Uterus (tissue), 3 donors: ENCODE measurements at regions not wholly inside any gene's neighbourhood (a gene's known extent, or its start where the extent isn't known, plus 50 kb on each side); places are given as distances from the start of the nearest gene placed in this dataset.

Experiments used
- DNase-seq, 2 donors: peaks; one replicate each; pipeline ENCODE4 v3.0.0-alpha.2; 2019 to 2020
- H3K27ac ChIP-seq, 2 donors: fragments of 200-600 bp; sonication (generic); 1 replicate in 1 of 2; 2 replicates in 1 of 2; pipeline ENCODE4 v1.5.1; 2016 to 2018
- H3K27me3 ChIP-seq, 2 donors: fragments of 200-600 bp; sonication (generic); one replicate each; pipeline ENCODE4 v1.5.1; 2018 to 2019; ENCODE audit warnings: control low read depth in 1 of 2
- H3K36me3 ChIP-seq, 2 donors: fragments of 200-600 bp; sonication (generic); one replicate each; pipeline ENCODE4 v1.5.1; 2019; ENCODE audit warnings: control low read depth in 1 of 2
- H3K4me1 ChIP-seq, 2 donors: fragments of 200-600 bp; sonication (generic); one replicate each; pipeline ENCODE4 v1.5.1; 2018 to 2019; ENCODE audit warnings: control low read depth in 1 of 2
- H3K4me3 ChIP-seq, 2 donors: fragments of 200-600 bp; sonication (generic); 1 replicate in 1 of 2; 2 replicates in 1 of 2; pipeline ENCODE4 v1.5.1; 2018 to 2019; ENCODE audit warnings: mild to moderate bottlenecking in 1 of 2
- H3K9me3 ChIP-seq, 2 donors: fragments of 200-600 bp; sonication (generic); one replicate each; pipeline ENCODE4 v1.5.1; 2019; ENCODE audit warnings: control low read depth in 1 of 2
- POLR2A ChIP-seq, 2 donors: fragments of 450-650 bp; IDR thresholded peaks; one replicate each; pipeline ENCODE4 v1.6.1; 2016; ENCODE audit warnings: antibody characterized with exemption in 2 of 2, mild to moderate bottlenecking in 1 of 2, moderate library complexity in 1 of 2
- intact Hi-C: fragments of 100-400 bp; cut with DNase I; formaldehyde crosslinking; loops from one replicate; pipeline ENCODE4 v1.15.1; 2023; ENCODE audit warnings: low total_unique reads
- TF ChIP-seq, protein P1 (sequence below), 4 experiments: fragments of 200-600 bp in 2 of 4; fragments of 450-650 bp in 2 of 4; sonication (generic) in 2 of 4; IDR thresholded peaks; one replicate each; pipeline ENCODE4 v1.5.1; 2016 to 2019; ENCODE audit warnings: antibody characterized with exemption in 4 of 4, mild to moderate bottlenecking in 2 of 4, moderate library complexity in 1 of 4
- donor health status: DM: yes; HTN: yes; CAD: no.

DNA sequence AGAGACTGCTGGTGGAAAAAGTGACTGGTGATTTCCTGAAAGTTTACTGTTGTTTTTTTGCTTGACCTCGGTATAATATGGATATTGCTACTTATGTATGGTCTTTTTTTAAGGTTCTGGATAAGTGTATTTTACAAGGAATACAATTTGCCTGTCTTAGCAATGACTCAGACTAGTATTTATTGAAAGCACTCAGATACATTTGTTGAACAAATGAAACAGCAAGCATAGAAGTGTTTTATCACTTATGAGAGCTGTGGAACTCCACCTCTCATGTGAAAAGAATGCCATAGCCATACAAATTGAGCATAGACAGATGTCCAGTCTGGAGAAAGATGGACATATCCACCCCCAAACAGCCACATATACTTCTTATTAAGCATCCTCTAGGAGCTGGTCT is 340.4 kb upstream of the FBXO33 start:
- intact Hi-C loops: no loop called here
- Histone ChIP-seq H3K27me3 (no peaks in the 10 kb centered on the region), H3K36me3 (no peaks in the 10 kb centered on the region), H3K4me3 (no peak overlapping the region), H3K4me1 (no peaks in the 10 kb centered on the region), H3K27ac (no peak overlapping the region), H3K9me3 (no peaks in the 10 kb centered on the region)
- TF ChIP-seq, protein P1, sequence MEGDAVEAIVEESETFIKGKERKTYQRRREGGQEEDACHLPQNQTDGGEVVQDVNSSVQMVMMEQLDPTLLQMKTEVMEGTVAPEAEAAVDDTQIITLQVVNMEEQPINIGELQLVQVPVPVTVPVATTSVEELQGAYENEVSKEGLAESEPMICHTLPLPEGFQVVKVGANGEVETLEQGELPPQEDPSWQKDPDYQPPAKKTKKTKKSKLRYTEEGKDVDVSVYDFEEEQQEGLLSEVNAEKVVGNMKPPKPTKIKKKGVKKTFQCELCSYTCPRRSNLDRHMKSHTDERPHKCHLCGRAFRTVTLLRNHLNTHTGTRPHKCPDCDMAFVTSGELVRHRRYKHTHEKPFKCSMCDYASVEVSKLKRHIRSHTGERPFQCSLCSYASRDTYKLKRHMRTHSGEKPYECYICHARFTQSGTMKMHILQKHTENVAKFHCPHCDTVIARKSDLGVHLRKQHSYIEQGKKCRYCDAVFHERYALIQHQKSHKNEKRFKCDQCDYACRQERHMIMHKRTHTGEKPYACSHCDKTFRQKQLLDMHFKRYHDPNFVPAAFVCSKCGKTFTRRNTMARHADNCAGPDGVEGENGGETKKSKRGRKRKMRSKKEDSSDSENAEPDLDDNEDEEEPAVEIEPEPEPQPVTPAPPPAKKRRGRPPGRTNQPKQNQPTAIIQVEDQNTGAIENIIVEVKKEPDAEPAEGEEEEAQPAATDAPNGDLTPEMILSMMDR (IDR thresholded peaks at IDR 0.05): no peak
- DNase-seq: no peak

GRCh38 chr14:39768589-39768988 is 336.4 kb upstream of the FBXO33 start:
- no peak for DNase-seq
- H3K4me1 ChIP-seq: no peaks in the 10 kb centered on the region
- H3K4me3 ChIP-seq: no peak overlapping the region
- intact Hi-C loops: no loop called here
- TF ChIP-seq POLR2A (IDR thresholded peaks at IDR 0.05): no peak
- TF ChIP-seq, protein P1 (IDR thresholded peaks at IDR 0.05): no peak
- no peaks in the 10 kb centered on the region for H3K27me3 ChIP-seq
- no peak overlapping the region for H3K27ac ChIP-seq
- no peaks in the 10 kb centered on the region for H3K36me3 ChIP-seq
- no peaks in the 10 kb centered on the region for H3K9me3 ChIP-seq

- Histone ChIP-seq H3K27ac (no peak overlapping the region), H3K36me3 (no peaks in the 10 kb centered on the region), H3K4me1 (no peaks in the 10 kb centered on the region), H3K27me3 (no peaks in the 10 kb centered on the region), H3K9me3 (no peaks in the 10 kb centered on the region), H3K4me3 (no peak overlapping the region)
- TF ChIP-seq, protein P1 (IDR thresholded peaks at IDR 0.05): no peak
- TF ChIP-seq POLR2A (IDR thresholded peaks at IDR 0.05): no peak
- DNase-seq: no peak
- intact Hi-C loops: no loop called here
These were observed 334.3 kb upstream of the FBXO33 start for GRCh38 chr14:39766397-39767000.

DNA sequence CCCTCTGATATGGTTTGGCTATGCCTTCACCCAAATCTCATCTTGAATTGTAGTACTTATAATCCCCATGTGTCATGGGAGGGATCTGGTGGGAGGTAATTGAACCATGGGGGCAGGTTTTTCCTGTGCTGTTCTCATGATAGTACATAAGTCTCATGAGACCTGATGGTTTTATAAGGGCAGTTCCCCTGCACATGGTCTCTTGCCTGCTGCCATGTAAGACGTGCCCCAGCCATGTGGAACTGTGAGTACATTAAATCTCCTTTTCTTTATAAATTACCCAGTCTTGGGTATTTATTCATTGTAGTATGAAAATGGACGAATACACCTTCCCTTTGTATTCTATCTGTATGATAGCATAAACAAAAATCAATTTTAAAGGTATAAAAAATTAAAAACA is 333.4 kb upstream of the FBXO33 start:
- DNase-seq: no peak
- no peaks in the 10 kb centered on the region for H3K4me1 ChIP-seq
- no peaks in the 10 kb centered on the region for H3K27me3 ChIP-seq
- no peak overlapping the region for H3K27ac ChIP-seq
- H3K36me3 ChIP-seq: no peaks in the 10 kb centered on the region
- intact Hi-C loops: no loop called here
- H3K4me3 ChIP-seq: no peak overlapping the region
- TF ChIP-seq POLR2A (IDR thresholded peaks at IDR 0.05): no peak
- no peaks in the 10 kb centered on the region for H3K9me3 ChIP-seq

DNA sequence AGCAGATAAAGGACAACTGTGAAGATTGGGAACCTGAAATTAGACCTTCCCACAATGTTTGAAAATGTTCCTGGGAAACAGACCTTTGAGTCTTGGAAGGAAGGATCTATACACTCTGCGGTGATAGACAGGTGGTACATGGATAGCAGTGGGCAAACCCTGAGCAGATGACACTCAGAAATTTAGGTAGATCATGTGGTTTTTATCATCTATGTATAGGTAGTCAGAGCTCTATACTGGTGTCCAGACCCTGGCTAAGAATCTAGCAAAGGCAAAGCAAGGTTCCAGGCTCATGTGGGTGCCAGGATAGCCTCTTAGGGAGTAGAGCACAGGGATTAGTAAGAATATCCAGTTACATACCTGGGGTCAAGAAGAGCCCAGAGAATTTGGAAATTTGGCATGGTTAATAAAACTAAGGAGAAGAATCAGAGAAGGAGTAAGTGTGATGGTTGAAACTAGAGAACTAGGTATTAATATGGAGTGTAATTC is 331.2 kb upstream of the FBXO33 start:
- no peaks in the 10 kb centered on the region for H3K27me3 ChIP-seq
- no peak overlapping the region for H3K4me3 ChIP-seq
- intact Hi-C loops: no loop called here
- no peaks in the 10 kb centered on the region for H3K36me3 ChIP-seq
- no peaks in the 10 kb centered on the region for H3K4me1 ChIP-seq
- H3K9me3 ChIP-seq: no peaks in the 10 kb centered on the region
- H3K27ac ChIP-seq: no peak overlapping the region
- no peak for DNase-seq
- TF ChIP-seq, protein P1 (IDR thresholded peaks at IDR 0.05): no peak
- TF ChIP-seq POLR2A (IDR thresholded peaks at IDR 0.05): no peak
